WTC11 (cell line): ENCODE measurements at regions not wholly inside any gene's neighbourhood (a gene's known extent, or its start where the extent isn't known, plus 50 kb on each side); places are given as distances from the start of the nearest gene placed in this dataset.

ENCODE experiments used
- ATAC-seq: fragments of 200-7000 bp; cut with Tn5 transposase; 2 replicates; pipeline ENCODE4 v1.10.0; 2021; ENCODE audit warnings: mild to moderate bottlenecking, moderate library complexity
- CTCF ChIA-PET: fragments of 300-600 bp; sonication (Branson Sonifier 250); formaldehyde crosslinking; loops from one replicate; lab custom pipeline; 2021; ENCODE audit warnings: antibody characterized with exemption; lab: Charles Lee
- POLR2A ChIA-PET: fragments of 350-600 bp; sonication (Branson Sonifier 250); formaldehyde crosslinking; loops from one replicate; lab custom pipeline; 2021; ENCODE audit warnings: antibody characterized with exemption; lab: Charles Lee
- DNase-seq: peaks from one replicate; pipeline ENCODE4 v3.0.0; 2021; ENCODE audit warnings: low spot score
- H3K27ac Mint-ChIP-seq: 2 replicates; pipeline ENCODE4 v1.8.0; 2021; ENCODE audit warnings: mixed read lengths
- H3K27me3 Mint-ChIP-seq: 2 replicates; pipeline ENCODE4 v1.8.0; 2021; ENCODE audit warnings: low read depth, mild to moderate bottlenecking, moderate library complexity, mixed read lengths
- H3K36me3 Mint-ChIP-seq: 2 replicates; pipeline ENCODE4 v1.8.0; 2021; ENCODE audit warnings: mixed read lengths
- H3K4me1 Mint-ChIP-seq: 2 replicates; pipeline ENCODE4 v1.8.0; 2022; ENCODE audit warnings: mixed read lengths
- H3K4me3 Mint-ChIP-seq: 2 replicates; pipeline ENCODE4 v1.8.0; 2021; ENCODE audit warnings: mild to moderate bottlenecking, moderate library complexity, mixed read lengths
- H3K9me3 Mint-ChIP-seq: 2 replicates; pipeline ENCODE4 v1.8.0; 2021; ENCODE audit warnings: mixed read lengths
- ARID4B ChIP-seq: sonication (generic); formaldehyde crosslinking; IDR thresholded peaks from 2 replicates; pipeline ENCODE4 v1.8.0; 2023; ENCODE audit warnings: missing genetic modification reagents, mild to moderate bottlenecking, borderline replicate concordance
- ATF2 ChIP-seq: sonication (generic); formaldehyde crosslinking; IDR thresholded peaks from 2 replicates; pipeline ENCODE4 v1.8.1; 2022; ENCODE audit warnings: low read depth, missing genetic modification reagents, borderline replicate concordance
- ATF3 ChIP-seq: sonication (generic); formaldehyde crosslinking; conservative IDR thresholded peaks from 2 replicates; pipeline ENCODE4 v1.8.1; 2022; ENCODE audit warnings: mild to moderate bottlenecking, missing genetic modification reagents
- CDX4 ChIP-seq: fragments of 250-450 bp; sonication (Bioruptor Pico); IDR thresholded peaks from 2 replicates; pipeline ENCODE4 v1.9.0; 2021; ENCODE audit warnings: moderate library complexity, mild to moderate bottlenecking, inconsistent platforms, borderline replicate concordance
- ESRRA ChIP-seq: sonication (generic); formaldehyde crosslinking; IDR thresholded peaks from 2 replicates; pipeline ENCODE4 v1.8.1; 2022; ENCODE audit warnings: mild to moderate bottlenecking, missing genetic modification reagents, borderline replicate concordance
- FOXK1 ChIP-seq: sonication (generic); formaldehyde crosslinking; IDR thresholded peaks from 2 replicates; pipeline ENCODE4 v1.8.0; 2022; ENCODE audit warnings: mild to moderate bottlenecking, moderate library complexity, missing genetic modification reagents
- GRHL2 ChIP-seq: fragments of 250-450 bp; sonication (Bioruptor Pico); IDR thresholded peaks from 2 replicates; pipeline ENCODE4 v1.8.0; 2022; ENCODE audit warnings: mild to moderate bottlenecking, moderate library complexity; ENCODE audit not compliant: insufficient replicate concordance, severe bottlenecking
- HMGA2 ChIP-seq: fragments of 250-450 bp; sonication (Bioruptor Pico); IDR thresholded peaks from 2 replicates; pipeline ENCODE4 v1.4.0; 2021; ENCODE audit warnings: mild to moderate bottlenecking, moderate library complexity
- JUN ChIP-seq: sonication (generic); formaldehyde crosslinking; IDR thresholded peaks from 2 replicates; pipeline ENCODE4 v1.8.0; 2023; ENCODE audit warnings: mild to moderate bottlenecking, missing genetic modification reagents
- KAT7 ChIP-seq: sonication (generic); formaldehyde crosslinking; IDR thresholded peaks from 2 replicates; pipeline ENCODE4 v1.8.1; 2023; ENCODE audit warnings: missing genetic modification reagents, mild to moderate bottlenecking, borderline replicate concordance
- NFE2L1 ChIP-seq: sonication (generic); formaldehyde crosslinking; IDR thresholded peaks from 2 replicates; pipeline ENCODE4 v1.8.1; 2023; ENCODE audit warnings: missing genetic modification reagents
- PRRX2 ChIP-seq: fragments of 250-450 bp; sonication (Bioruptor Pico); IDR thresholded peaks from 2 replicates; pipeline ENCODE4 v1.8.0; 2021; ENCODE audit warnings: mild to moderate bottlenecking
- TEAD4 ChIP-seq: sonication (generic); formaldehyde crosslinking; IDR thresholded peaks from 2 replicates; pipeline ENCODE4 v1.8.0; 2022; ENCODE audit warnings: mild to moderate bottlenecking, missing genetic modification reagents
- ZBTB21 ChIP-seq: sonication (generic); formaldehyde crosslinking; IDR thresholded peaks from 2 replicates; pipeline ENCODE4 v1.8.1; 2023; ENCODE audit warnings: mild to moderate bottlenecking, missing genetic modification reagents, borderline replicate concordance
- ZNF219 ChIP-seq: sonication (generic); formaldehyde crosslinking; IDR thresholded peaks from 2 replicates; pipeline ENCODE4 v1.8.0; 2023; ENCODE audit warnings: missing genetic modification reagents, mild to moderate bottlenecking, borderline replicate concordance
- ZNF232 ChIP-seq: sonication (generic); formaldehyde crosslinking; IDR thresholded peaks from 2 replicates; pipeline ENCODE4 v1.8.0; 2022; ENCODE audit warnings: mild to moderate bottlenecking, missing genetic modification reagents
- ZNF317 ChIP-seq: sonication (generic); formaldehyde crosslinking; IDR thresholded peaks from 2 replicates; pipeline ENCODE4 v1.8.1; 2023; ENCODE audit warnings: low read depth, mild to moderate bottlenecking, moderate library complexity, missing genetic modification reagents, borderline replicate concordance
- ZNF396 ChIP-seq: fragments of 250-450 bp; sonication (Bioruptor Pico); IDR thresholded peaks from 2 replicates; pipeline ENCODE4 v1.8.0; 2021; ENCODE audit warnings: mild to moderate bottlenecking, moderate library complexity, borderline replicate concordance
- ZSCAN18 ChIP-seq: fragments of 250-450 bp; sonication (Bioruptor Pico); IDR thresholded peaks from 2 replicates; pipeline ENCODE4 v2.1.2; 2022; ENCODE audit warnings: mild to moderate bottlenecking, moderate library complexity
- TF ChIP-seq, protein P1 (sequence below): sonication (generic); formaldehyde crosslinking; IDR thresholded peaks from 2 replicates; pipeline ENCODE4 v1.8.1; 2023; ENCODE audit warnings: mild to moderate bottlenecking, missing genetic modification reagents
- TF ChIP-seq, protein P2 (sequence below): fragments of 250-450 bp; sonication (Bioruptor Pico); IDR thresholded peaks from 2 replicates; pipeline ENCODE4 v1.9.0; 2021; ENCODE audit warnings: mild to moderate bottlenecking
- TF ChIP-seq, protein P3 (sequence below): sonication (generic); formaldehyde crosslinking; IDR thresholded peaks from 2 replicates; pipeline ENCODE4 v1.8.0; 2022; ENCODE audit warnings: mild to moderate bottlenecking, missing genetic modification reagents

DNA sequence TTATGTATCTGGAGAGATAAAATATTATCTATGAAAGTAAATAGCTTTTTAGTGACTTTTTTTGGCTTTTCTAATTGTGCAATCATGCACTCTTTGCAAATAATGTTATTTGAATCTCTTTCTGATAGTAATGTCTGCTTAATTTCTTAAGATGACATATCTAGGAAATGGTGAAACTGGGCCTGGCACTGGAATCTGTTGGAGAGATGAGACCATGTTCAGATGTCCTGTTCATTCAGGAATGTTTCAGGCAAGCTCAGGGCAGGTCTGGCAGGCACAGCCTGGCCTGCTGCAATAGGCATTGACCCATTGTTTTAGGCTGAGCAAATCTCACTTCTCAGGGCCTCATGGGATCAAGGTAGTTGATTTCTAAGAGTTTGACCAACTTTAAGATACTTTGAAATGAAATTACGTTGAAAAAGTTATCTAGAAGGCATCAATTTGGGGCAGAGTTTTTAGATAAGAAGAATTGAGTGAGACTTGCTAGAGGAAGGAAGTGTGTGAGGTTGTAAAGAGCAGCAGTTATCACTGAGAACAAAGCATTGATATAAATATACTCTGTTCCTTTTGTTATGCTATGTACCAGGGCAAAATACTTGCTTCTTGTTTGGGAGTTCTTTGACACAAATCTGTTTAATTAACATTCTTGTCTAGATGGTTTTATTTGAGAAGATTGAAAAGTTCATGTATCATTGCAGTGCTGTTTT, 133.0 kb upstream of the LEF1 start:
- Mint-ChIP-seq H3K27me3 (no peaks in the 10 kb centered on the region; the same call in 1 of the 2 replicates), H3K36me3 (peaks cover 7% of the 10 kb centered on the region; the same call in 1 of the 2 replicates), H3K9me3 (peaks cover 13% of the 10 kb centered on the region), H3K27ac (no peak overlapping the region; the same call in 1 of the 2 replicates), H3K4me1 (peaks cover 26% of the 10 kb centered on the region), H3K4me3 (no peak overlapping the region)
- POLR2A ChIA-PET = no interaction called here
- TF ChIP-seq PRRX2 (CRISPR knock-in tag) (no peak), ZSCAN18 (CRISPR knock-in tag) (no peak), ATF3 (CRISPR knock-in tag) (no peak), CDX4 (CRISPR knock-in tag) (no peak), HMGA2 (no peak), TEAD4 (CRISPR knock-in tag) (no peak), GRHL2 (CRISPR knock-in tag) (no peak), ARID4B (no peak), ZNF232 (CRISPR knock-in tag) (no peak), ZNF317 (CRISPR knock-in tag) (no peak), ATF2 (CRISPR knock-in tag) (no peak), ZNF396 (CRISPR knock-in tag) (no peak)
- TF ChIP-seq, all 79 proteins: peak for 0
- ATAC-seq (peak; percentile 51), DNase-seq (no peak)
- CTCF ChIA-PET = no interaction called here

DNA sequence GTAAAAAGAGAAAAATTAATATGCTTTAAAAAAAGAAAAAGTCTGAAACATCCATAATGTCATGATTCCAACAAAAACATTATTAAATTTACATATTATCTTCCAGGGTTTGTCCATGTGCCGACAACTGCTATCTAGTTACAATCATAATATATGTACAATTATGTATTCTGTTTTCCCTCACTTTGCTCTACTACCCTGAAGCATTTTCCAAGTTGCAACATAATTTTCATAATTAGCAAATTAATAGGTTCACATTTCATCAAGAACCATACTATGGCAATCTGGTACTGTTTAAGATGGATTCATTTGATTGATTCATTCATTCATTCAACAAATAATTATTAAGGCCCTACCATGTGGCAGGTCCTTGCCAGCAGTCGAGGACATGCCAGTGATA, 128.9 kb upstream of the LEF1 start:
- Mint-ChIP-seq H3K9me3 (peaks cover 13% of the 10 kb centered on the region), H3K27ac (no peak overlapping the region), H3K36me3 (peaks cover 7% of the 10 kb centered on the region; the same call in 1 of the 2 replicates), H3K4me1 (peaks cover 18% of the 10 kb centered on the region), H3K27me3 (no peaks in the 10 kb centered on the region), H3K4me3 (no peak overlapping the region)
- CTCF ChIA-PET = no interaction called here
- DNase-seq (no peak), ATAC-seq (no peak)
- POLR2A ChIA-PET = no interaction called here
- TF ChIP-seq, protein P1, sequence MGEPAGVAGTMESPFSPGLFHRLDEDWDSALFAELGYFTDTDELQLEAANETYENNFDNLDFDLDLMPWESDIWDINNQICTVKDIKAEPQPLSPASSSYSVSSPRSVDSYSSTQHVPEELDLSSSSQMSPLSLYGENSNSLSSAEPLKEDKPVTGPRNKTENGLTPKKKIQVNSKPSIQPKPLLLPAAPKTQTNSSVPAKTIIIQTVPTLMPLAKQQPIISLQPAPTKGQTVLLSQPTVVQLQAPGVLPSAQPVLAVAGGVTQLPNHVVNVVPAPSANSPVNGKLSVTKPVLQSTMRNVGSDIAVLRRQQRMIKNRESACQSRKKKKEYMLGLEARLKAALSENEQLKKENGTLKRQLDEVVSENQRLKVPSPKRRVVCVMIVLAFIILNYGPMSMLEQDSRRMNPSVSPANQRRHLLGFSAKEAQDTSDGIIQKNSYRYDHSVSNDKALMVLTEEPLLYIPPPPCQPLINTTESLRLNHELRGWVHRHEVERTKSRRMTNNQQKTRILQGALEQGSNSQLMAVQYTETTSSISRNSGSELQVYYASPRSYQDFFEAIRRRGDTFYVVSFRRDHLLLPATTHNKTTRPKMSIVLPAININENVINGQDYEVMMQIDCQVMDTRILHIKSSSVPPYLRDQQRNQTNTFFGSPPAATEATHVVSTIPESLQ (CRISPR knock-in tag) = no peak
- TF ChIP-seq ZNF219 (CRISPR knock-in tag) (no peak), FOXK1 (CRISPR knock-in tag) (no peak), NFE2L1 (CRISPR knock-in tag) (no peak), ESRRA (no peak), ZBTB21 (CRISPR knock-in tag) (no peak), JUN (CRISPR knock-in tag) (no peak), KAT7 (no peak)
- TF ChIP-seq, protein P2, sequence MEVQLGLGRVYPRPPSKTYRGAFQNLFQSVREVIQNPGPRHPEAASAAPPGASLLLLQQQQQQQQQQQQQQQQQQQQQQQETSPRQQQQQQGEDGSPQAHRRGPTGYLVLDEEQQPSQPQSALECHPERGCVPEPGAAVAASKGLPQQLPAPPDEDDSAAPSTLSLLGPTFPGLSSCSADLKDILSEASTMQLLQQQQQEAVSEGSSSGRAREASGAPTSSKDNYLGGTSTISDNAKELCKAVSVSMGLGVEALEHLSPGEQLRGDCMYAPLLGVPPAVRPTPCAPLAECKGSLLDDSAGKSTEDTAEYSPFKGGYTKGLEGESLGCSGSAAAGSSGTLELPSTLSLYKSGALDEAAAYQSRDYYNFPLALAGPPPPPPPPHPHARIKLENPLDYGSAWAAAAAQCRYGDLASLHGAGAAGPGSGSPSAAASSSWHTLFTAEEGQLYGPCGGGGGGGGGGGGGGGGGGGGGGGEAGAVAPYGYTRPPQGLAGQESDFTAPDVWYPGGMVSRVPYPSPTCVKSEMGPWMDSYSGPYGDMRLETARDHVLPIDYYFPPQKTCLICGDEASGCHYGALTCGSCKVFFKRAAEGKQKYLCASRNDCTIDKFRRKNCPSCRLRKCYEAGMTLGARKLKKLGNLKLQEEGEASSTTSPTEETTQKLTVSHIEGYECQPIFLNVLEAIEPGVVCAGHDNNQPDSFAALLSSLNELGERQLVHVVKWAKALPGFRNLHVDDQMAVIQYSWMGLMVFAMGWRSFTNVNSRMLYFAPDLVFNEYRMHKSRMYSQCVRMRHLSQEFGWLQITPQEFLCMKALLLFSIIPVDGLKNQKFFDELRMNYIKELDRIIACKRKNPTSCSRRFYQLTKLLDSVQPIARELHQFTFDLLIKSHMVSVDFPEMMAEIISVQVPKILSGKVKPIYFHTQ (CRISPR knock-in tag) = no peak
- TF ChIP-seq, protein P3, sequence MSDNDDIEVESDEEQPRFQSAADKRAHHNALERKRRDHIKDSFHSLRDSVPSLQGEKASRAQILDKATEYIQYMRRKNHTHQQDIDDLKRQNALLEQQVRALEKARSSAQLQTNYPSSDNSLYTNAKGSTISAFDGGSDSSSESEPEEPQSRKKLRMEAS (CRISPR knock-in tag) = no peak
